ENCODE measurements at regions not wholly inside any gene's neighbourhood (a gene's known extent, or its start where the extent isn't known, plus 50 kb on each side); places are given as distances from the start of the nearest gene placed in this dataset.

- TF ChIP-seq POLR2A (IDR thresholded peaks at IDR 0.05) (no peak), CTCF (IDR thresholded peaks at IDR 0.05) (no peak), POLR2AphosphoS5 (IDR thresholded peaks at IDR 0.05) (no peak), EP300 (IDR thresholded peaks at IDR 0.05; ENCODE audit: low read depth) (no peak)
These were observed 89.5 kb upstream of the LCORL start for GRCh38 chr4:18111081-18111480.

Measured in transverse colon (tissue), 4 donors.